Skeletal muscle cell (primary cell): ENCODE measurements at regions not wholly inside any gene's neighbourhood (a gene's known extent, or its start where the extent isn't known, plus 50 kb on each side); places are given as distances from the start of the nearest gene placed in this dataset.
"Not testable (repeated sequence)": the region's sequence is repeated elsewhere in the genome, so short reads cannot be mapped to it uniquely, and the experiment has no call there.

Experiments
- DNase-seq: peaks from one replicate; pipeline ENCODE4 v3.0.0-alpha.2; 2010; ENCODE audit warnings: low read depth
- H3K4me3 ChIP-seq: 2 replicates; pipeline ENCODE4 v1.5.1; 2011; ENCODE audit warnings: low read depth, mild to moderate bottlenecking, control low read depth, low read length, moderate library complexity

DNA sequence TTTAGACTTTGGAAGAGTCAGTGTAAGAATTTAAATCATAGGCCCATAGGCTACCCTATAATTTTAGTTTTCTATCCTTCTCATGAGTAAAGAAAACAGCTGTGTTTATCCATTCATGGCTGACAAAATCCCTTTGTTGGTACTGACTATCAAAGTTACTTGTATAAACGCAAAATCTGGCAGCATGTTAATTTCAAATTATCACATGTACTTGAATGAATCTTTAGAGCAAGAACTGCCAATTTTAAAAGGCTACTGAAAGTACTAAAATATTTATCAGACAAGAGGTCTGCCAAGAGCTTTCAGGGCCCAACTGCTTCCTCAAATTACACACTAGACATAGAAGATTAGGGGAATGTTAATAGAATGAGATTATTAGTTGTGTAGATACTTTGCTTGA lies 66.6 kb downstream of the MYL12B start:
- DNase-seq: no peak
- H3K4me3 ChIP-seq: no peak overlapping the region

DNA sequence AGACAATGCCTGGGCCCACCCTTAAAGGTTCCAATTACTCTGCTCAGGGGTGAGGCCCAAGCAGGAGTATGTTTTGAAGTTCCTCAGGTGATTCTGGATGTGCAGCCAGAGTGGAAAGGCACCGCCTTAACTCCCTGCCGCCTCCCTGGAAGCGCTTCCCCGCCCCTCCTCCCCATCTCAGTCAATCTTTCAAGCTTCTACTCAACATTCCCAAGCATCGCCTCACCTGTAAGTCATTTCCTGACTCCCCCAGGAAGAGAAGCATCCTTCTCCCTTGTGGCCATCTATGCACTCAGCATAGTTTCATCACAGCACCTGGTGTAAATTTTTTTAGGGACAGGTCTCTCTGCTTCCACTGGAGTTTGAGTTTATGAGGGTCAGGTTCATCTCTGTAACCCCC lies 67.5 kb downstream of the MYL12B start:
- no peak overlapping the region for H3K4me3 ChIP-seq
- DNase-seq: no peak

DNA sequence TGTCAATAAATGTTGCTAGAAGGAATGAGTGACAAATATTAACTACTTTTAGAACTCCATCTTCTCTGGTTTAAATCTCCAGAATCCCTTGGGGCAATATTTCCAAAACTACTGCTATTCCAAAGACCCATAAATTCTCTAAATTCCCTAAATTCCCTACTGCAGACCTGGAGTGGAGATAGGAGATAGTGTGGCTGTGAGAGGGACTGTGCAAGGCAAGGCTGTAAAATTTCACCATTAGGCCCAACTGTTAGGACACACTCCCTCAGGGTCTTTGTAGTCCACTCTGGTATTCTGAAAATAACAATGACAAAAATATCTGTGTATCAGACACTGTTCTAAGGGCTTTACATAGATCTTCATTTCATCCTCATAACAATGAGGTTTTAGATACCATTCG lies 67.9 kb downstream of the MYL12B start:
- no peak for DNase-seq
- no peak overlapping the region for H3K4me3 ChIP-seq

DNA sequence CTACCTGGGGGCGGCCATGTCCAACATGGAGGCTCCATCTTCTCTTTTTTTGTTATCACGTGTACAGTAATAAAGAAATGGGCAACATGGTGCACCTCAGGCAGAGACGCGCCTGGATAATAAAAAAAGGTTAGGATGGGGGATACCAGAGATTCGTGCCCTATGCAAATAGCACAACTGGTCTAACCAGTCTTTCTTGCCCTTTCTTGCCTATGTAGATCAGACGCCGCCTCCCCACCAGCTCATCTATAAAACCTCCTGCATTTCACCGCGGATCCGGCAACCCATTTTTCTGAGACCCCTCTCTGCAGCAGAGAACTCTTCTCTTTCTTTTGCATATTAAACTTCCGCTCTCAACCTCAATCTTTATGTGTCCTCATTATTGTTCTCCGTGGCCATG lies 68.7 kb downstream of the MYL12B start:
- no peak for DNase-seq
- no peak overlapping the region for H3K4me3 ChIP-seq

DNA sequence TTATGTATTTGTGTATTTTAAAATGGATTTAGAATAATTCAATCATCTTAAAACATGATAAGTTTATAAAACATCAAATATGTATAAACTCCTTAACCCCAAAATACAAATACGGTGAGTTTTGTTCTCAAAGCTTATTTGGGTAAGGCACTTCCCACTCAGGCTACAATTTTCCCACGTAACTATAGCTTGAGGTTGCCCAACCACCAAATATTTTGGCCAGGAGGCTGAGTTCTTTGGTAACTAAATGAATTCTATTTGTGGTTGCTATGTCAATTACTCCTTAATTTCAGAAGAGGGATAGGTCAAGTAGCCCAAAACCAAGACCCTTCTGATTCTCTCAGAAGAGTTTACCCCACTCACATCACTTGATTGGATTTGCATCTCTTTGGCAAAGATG lies 70.4 kb downstream of the MYL12B start:
- H3K4me3 ChIP-seq: no peak overlapping the region
- DNase-seq: no peak

DNA sequence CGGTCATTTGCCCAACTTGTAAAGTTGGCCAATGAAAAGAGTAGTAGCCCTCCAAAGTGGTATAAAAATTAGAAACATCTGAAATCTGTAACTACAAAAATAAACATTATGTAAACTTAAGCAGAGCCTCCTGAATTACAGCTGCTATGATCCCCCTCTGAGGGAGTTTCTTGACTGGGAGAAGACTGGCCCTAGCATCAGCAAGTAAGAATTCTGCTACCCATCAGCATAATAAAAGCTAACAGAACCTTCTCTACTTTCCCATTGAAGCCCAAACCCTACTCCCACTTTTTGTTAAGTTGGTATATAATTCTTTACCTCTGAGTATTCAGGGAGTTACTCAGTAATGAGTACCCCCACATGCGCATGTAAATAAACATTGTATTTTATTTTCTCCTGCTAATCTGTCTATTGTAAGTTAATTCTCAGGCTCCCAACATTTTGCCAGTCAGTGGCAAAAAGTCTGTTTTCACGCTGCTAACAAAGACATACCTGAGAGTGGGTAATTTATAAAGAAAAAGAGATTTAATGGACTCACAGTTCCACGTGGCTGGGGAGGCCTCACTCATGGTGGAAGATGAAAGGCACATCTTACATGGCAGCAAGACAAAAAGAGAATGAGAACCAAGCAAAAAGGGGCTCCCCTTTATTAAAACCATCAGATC lies 71.3 kb downstream of the MYL12B start:
- no peak for DNase-seq
- H3K4me3 ChIP-seq: no peak overlapping the region

DNA sequence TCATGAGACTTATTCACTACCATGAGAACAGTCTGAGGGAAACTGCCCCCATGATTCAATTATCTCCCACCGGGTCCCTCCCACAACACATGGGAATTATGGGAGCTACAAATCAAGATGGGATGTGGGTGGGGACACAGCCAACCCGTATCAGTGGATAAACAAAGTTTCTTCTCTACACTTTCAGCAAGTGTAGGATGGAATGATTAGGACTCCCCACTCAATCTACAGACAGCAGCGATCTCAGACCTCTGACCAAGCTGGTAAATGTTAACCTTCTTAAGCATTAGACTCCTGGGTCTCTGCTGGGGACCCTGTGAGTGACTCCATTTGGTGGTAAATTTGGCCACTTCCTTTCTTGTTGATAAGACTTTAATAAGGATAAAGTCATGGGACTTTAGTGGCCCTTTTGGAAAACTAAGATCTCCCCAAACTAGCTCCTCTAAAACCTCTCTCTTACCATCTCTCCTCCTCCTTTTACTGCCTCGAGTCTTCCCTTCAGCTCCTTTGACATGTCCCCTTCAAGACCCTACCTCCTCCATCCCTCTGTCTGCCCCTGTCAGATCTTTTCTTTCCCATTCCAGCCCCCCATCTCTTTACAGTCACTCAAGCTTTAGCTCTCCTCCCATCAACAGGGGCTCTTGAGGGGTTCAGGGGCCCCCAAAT lies 71.9 kb downstream of the MYL12B start:
- no peak overlapping the region for H3K4me3 ChIP-seq
- DNase-seq: no peak

DNA sequence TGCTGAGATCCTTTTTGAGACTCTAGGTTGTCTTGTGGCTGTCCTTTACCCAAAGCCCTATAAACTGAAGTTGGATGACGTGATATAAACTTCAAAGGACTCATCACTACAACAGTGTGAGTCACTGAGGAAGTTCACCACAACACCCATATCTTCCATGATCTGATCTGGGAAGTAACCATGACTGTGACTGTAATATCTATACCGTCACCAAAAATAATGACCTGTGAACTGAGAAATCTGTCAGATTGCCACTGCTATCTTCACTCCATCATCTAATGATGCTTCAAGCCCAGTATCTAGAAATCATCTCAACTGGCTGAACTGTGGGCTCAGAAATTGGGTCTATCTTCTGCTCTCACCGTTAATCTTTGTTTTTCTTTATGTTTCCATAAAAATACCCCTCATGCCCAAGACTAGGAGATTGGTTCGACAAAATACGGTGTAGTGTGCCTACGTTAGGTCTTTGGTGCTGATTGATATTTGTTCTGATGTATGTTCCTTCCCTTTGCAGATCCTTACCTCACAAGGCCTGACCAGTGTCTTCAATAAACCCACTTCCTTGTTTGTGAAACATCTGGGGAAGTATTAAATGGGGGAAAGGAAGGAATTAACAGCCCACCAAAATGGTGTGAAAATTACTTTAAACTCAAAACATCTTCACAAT lies 78.2 kb downstream of the MYL12B start:
- no peak overlapping the region for H3K4me3 ChIP-seq
- no peak for DNase-seq

DNA sequence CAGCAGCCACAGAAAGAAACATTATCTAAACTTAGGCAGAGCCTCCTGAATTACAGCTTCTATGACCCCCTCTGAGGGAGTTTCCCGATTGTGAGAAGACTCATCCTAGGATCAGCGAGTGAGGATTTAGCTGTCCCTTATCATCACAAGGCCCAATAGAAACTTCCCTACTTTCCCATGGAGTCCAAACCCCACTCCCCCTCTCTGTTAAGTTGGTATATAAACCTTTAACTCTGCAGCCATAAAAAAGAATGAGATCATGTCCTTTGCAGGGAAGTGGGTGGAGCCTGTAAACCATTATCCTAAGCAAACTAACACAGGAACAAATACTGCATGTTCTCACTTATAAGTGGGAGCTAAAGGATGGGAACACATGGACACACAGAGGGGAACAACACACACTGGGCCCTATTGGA lies 78.8 kb downstream of the MYL12B start:
- peak; percentile 52 for DNase-seq
- no peak overlapping the region for H3K4me3 ChIP-seq

DNA sequence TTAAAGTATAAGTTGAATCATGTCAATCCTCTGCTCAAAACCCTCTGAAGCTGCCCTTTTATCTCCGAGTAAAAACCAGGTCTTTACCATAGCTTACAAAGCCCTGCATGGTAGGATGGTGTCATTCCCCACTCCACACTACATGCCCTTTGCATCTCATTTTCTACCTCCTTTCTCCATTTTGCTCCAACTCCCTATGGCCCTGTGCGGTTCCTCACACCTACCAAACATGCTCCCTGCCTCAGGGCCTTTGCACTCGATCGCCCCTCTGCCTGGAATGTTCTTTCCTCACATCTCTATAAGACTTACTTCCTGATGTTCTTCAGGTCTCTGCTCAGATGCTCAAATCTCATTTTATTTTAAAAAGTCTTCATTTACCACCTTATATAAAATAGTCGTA lies 80.7 kb downstream of the MYL12B start:
- DNase-seq: no peak
- no peak overlapping the region for H3K4me3 ChIP-seq

DNA sequence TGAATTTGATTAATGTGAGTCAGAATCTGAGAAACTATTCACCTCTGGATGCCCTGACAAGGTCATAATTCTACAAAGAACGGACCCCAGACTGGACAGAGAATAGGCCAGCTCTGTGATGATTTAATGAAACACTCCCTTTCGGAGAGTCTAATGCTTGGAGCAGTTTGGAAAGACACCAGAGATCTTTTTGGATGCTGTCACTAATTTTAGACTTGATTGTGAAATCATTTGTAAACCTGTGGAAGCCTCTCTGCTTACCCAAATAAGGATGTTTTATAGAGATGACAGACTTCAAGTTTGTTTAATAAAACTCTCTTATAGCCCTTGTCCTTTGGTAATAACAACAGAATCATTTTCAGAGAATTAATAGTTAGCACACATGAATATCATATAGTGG lies 83.5 kb downstream of the MYL12B start:
- H3K4me3 ChIP-seq: no peak overlapping the region
- DNase-seq: peak; percentile 42

DNA sequence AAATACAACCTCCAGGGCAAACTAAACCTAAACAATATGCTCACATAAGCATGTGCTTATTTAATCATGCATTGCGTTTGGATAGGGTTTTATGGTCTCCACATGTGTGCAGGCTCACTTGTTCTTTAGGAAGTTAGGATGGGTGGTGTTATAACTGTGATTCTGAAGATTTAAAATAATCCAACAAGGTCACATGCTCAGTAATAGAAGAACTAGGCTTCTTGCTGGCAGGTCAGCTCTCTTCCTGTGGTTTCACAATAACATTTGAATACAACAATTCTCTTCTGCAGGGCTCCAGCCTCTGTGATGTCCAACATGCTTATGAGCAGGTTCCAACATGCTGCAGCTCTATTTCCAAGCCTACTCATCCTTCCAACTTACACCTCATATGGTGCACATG lies 84.0 kb downstream of the MYL12B start:
- H3K4me3 ChIP-seq: no peak overlapping the region
- peak; percentile 25 for DNase-seq

DNA sequence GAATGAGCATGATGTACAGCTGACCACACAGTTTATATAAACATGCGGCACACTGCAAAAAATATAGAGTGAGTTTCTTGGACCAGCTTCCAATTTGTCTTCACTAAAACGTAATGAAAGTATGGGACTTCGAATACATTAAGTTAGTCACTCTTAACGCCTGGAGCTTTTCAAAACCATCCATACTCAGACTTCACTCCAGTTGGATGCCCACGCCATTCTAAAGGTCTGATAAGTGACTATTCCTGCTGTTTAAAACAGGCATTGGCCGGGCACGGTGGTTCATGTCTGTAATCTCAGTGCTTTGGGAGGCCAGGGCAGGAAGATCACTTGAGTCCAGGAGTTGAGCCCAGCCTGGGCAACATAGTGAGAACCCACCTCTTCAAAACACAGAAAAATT lies 84.6 kb downstream of the MYL12B start:
- no peak overlapping the region for H3K4me3 ChIP-seq
- DNase-seq: no peak

DNA sequence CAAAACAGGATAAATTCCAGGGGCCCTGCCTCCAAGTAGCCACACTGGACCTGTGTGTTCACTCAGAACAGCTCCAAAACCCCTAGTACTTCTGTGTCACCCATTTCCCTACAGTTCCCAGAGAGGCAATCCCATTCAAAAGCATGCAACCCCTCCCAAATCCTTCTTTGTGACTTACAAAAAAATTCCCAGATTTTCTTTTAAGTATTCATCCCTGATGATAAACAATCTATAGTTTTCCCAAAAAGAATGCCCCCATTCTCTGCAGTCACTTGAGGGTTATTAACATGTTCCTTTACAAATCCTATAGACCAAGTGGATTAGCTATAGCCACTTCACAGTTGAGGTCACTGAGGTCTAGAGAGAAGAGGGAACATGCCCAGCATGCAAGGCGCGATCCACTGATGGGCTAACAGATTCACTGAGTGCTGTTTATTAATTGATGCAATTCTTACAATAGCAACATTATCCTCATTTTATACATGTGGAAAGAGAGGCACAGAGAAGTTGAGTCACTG lies 85.4 kb downstream of the MYL12B start:
- no peak for DNase-seq
- no peak overlapping the region for H3K4me3 ChIP-seq

DNA sequence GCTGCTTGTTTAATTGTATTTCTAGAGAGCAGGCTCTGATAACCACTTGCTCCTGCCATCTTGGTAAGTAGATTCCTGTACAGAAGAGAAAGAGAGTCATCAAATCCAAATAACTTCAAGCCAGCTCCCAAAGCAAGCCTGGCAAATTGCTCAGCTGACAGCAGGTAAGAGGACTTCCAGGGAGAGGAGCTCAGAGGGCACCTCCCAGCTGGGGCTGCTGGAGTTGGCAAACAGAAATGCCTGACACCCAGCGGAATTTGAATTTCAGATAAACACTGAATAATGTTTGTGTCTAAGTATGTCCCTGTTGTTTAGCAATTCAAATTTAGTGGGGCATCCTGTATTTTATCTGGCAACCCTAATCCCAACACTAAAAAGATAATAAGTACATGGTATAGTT lies 86.2 kb downstream of the MYL12B start:
- no peak for DNase-seq
- no peak overlapping the region for H3K4me3 ChIP-seq

DNA sequence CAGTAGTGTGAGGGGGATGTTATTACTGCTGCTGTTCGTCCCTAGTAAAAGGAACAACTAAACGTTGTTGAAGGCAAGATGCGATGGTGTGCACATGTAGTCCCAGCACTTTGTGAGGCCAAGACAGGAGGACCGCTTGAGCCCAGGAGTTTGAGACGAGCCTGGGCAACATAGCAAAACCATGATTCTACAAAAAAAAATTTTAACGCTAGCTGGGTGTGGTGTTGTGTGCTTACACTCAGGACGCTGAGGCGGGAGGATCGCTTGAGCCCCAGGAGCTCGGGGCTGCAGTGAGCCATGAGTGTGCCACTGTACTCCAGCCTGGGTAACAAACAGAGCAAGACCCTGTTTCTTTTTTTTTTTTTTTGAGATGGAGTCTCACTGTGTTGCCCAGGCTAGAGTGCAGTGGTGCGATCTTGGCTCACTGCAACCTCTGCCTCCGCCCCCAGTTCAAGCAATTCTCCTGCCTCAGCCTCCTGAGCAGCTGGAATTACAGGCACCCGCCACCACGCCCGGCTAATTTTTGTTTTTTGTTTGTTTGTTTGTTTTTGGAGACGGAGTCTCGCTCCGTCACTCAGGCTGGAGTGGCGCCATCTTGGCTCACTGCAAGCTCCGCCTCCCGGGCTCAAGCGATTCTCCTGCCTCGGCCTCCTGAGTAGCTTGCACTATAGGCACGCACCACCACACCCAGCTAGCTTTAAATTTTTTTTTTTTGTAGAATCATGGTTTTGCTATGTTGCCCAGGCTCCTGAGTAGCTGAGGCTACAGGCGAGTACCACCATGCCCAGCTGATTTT lies 87.3 kb downstream of the MYL12B start:
- not testable (repeated sequence) for DNase-seq, H3K4me3 ChIP-seq

DNA sequence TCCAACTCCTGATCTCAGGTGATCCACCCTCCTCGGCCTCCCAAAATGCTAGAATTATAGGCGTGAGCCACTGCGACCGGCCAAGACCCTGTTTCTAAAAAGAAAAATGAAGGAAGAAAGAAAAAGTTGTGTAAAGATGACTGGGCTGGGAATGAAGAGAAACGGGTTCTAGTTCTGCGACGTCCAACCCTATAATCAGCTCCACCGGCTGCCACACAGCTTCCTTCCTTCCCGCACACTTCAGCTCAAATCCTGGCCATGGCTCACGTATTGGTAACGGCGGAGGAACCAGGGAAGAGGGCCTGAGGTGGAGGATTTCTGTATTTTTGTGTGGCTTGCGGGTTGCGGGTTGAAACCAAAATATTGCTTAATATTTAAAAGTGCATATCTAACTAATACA lies 88.1 kb downstream of the MYL12B start:
- no peak for DNase-seq
- no peak overlapping the region for H3K4me3 ChIP-seq

DNA sequence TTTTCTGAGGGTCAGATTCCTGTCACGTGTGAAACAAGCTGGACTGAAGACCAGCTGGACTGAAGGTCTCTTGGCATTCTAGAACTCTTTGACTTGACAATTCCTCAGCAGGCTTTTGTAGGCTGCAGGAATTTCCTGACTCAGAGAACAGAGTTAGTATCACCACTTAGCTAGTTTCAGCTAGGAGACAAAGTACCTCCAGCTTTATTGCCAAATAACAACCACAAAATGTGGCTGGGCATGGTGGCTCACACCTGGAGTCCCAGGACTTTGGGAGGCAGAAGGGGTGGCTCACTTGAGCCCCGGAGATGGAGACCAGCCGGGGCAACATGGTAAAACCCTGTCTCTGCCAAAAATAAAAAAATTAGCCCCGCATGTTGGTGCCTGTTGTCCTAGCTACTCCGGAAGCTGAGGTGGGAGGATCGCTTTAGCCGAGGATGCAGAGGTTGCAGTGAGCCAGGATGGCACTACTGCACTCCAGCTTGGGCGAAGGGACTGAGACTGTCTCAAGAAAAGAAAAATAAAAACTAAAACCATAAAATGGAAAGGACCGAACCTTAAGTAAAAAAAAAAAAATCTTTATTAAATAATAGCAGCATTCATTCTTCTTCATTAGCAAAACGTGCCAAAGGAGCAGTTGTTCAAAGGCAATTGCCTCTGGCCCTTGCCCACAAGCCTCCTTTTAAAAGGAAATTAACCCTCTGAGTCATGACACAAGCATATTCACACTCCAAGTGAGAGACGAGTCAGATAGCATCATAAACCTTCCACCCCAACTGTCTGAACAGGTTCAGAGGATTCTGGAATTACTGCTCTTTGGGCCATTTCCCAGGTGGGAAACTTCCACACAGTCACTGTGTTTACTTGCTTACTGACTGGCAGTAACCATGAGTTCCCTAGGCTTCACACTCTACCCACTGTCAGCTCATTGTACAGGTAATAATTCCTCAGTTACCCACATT lies 88.9 kb downstream of the MYL12B start:
- no peak overlapping the region for H3K4me3 ChIP-seq
- no peak for DNase-seq

DNA sequence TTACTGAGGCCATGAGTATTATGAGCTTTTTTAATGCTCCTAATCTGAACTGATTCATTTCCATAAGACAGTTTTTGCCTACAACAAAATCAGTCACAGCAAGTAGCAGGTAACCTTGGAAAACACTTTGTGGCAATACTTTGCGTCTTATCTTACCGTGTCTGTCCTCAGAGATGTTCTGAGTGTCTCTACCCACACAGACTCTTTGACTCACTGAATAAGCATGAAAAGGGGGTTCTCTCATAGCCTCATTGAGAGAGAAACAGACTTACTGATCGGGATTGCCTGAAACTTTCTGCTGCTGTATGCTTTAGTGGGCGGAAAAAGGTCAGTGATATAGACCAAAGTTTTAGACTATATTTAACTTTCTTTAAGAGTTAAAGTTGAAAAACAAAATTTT lies 92.6 kb downstream of the MYL12B start:
- no peak overlapping the region for H3K4me3 ChIP-seq

More for the DNA sequence above, 92.6 kb downstream of the MYL12B start:
- DNase-seq: no peak
